Adrenal gland (tissue), 5 donors: ENCODE measurements at regions not wholly inside any gene's neighbourhood (a gene's known extent, or its start where the extent isn't known, plus 50 kb on each side); places are given as distances from the start of the nearest gene placed in this dataset.

Source experiments
- POLR2A ChIP-seq, 2 donors: fragments of 450-650 bp; IDR thresholded peaks; one replicate each; pipeline ENCODE4 v1.6.1; 2017; ENCODE audit warnings: antibody characterized with exemption in 2 of 2, mild to moderate bottlenecking in 2 of 2, moderate library complexity in 1 of 2
- TF ChIP-seq, protein P1 (sequence below), 6 experiments: fragments of 450-650 bp in 4 of 6; fragments of 200-600 bp in 2 of 6; sonication (generic) in 1 of 6; IDR thresholded peaks; 1 replicate in 5 of 6; 2 replicates in 1 of 6; pipeline versions ENCODE4 v1.5.1 to v1.8.0; 2016 to 2021; ENCODE audit warnings: antibody characterized with exemption in 6 of 6, mild to moderate bottlenecking in 2 of 6, moderate library complexity in 1 of 6
- donor health status: DM: no; HTN: no; CAD: no.

DNA sequence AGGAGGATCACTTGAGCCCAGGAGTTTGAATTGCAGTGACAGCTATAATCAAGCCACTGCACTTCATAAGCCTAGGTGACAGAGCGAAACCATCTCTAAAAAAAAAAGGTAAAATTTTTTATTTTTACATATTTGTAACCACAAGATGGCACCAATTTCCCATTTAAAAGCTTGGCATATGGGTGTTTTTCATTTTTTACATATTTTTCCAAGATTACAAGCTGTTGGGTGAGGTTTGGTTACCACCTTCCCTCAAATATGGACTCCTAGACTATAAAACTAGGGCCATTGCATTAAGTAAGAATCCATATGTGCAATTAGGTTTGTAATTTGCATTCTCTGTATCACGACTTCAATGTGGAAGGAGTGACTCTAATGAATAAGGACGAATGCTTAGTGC, 129.3 kb upstream of the ACBD5 start:
- TF ChIP-seq, protein P1, sequence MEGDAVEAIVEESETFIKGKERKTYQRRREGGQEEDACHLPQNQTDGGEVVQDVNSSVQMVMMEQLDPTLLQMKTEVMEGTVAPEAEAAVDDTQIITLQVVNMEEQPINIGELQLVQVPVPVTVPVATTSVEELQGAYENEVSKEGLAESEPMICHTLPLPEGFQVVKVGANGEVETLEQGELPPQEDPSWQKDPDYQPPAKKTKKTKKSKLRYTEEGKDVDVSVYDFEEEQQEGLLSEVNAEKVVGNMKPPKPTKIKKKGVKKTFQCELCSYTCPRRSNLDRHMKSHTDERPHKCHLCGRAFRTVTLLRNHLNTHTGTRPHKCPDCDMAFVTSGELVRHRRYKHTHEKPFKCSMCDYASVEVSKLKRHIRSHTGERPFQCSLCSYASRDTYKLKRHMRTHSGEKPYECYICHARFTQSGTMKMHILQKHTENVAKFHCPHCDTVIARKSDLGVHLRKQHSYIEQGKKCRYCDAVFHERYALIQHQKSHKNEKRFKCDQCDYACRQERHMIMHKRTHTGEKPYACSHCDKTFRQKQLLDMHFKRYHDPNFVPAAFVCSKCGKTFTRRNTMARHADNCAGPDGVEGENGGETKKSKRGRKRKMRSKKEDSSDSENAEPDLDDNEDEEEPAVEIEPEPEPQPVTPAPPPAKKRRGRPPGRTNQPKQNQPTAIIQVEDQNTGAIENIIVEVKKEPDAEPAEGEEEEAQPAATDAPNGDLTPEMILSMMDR (IDR thresholded peaks at IDR 0.05): peak in 4 of 6 experiments; percentile 4 to 38 (median 17)
- TF ChIP-seq POLR2A (IDR thresholded peaks at IDR 0.05): no peak
